D721Med (cell line): ENCODE measurements at regions not wholly inside any gene's neighbourhood (a gene's known extent, or its start where the extent isn't known, plus 50 kb on each side); places are given as distances from the start of the nearest gene placed in this dataset.

Experiments used
- DNase-seq: peaks from one replicate; pipeline ENCODE4 v3.0.0; 2011; ENCODE audit warnings: low spot score; ENCODE audit not compliant: insufficient read length
- FAIRE-seq: peaks from 2 replicates; lab custom pipeline; 2011; peaks lifted over from hg19 to GRCh38; lab: Jason Lieb, UNC
- TF ChIP-seq, protein P1 (sequence below): IDR thresholded peaks from 2 replicates; pipeline ENCODE4 v1.5.1; 2012; ENCODE audit warnings: mild to moderate bottlenecking, control low read depth; ENCODE audit not compliant: insufficient read depth; ENCODE audit errors: missing control alignments

DNA sequence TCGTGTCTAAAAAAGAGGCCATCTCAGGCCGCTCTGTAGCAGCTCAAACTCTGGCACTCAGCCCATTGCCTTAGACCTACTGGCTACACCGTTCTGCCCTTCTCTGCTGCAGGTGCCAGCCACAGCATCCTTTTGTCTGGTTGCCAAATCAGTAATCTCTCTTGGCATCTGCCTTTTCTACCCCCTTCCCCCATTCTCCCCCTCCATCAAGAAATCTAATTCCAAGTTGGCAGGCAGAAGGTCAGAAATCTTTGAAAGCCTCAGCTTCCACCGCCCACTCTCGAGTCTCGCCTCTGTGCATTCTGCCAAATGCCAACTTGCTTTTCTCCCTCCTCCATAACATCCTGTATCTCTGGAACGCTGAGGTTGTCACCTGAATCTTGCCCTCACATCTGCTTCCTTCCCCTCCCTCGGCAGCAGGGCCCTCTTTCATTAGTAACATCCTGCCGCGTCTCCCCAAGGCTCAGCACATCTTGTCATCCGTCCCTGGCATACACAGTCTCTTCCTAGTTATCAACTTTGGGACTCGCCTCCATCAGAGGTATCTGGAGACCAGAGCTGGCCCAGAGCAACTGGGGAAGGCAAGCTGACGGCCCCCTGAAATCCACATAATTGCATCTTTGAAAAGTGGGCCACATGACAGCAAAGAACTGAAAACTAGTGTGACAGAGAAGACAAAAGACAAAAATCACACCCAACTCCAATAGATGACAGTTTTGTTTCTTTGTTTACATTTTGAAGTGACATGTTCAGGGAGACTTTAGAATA, 312.0 kb upstream of the CCDC54 start:
- TF ChIP-seq, protein P1, sequence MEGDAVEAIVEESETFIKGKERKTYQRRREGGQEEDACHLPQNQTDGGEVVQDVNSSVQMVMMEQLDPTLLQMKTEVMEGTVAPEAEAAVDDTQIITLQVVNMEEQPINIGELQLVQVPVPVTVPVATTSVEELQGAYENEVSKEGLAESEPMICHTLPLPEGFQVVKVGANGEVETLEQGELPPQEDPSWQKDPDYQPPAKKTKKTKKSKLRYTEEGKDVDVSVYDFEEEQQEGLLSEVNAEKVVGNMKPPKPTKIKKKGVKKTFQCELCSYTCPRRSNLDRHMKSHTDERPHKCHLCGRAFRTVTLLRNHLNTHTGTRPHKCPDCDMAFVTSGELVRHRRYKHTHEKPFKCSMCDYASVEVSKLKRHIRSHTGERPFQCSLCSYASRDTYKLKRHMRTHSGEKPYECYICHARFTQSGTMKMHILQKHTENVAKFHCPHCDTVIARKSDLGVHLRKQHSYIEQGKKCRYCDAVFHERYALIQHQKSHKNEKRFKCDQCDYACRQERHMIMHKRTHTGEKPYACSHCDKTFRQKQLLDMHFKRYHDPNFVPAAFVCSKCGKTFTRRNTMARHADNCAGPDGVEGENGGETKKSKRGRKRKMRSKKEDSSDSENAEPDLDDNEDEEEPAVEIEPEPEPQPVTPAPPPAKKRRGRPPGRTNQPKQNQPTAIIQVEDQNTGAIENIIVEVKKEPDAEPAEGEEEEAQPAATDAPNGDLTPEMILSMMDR = no peak
- DNase-seq = no peak
- FAIRE-seq = no peak

DNA sequence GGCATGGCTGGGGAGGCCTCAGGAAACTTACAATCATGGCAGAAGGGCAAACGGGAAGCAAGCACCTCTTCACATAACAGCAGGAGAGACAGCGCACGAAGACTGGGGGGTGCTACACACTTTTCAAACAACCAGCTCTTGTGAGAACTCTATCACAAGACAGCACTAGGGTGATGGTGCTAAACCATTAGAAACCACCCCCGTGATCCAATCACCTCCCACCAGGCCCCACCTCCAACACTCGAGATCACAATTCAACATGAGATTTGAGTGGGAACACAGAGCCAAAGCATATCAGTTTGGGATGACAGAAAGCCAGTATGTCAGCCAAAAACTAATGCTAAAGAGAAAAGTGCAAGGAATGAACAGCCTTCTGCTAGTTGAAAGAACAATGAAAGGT, 309.8 kb upstream of the CCDC54 start:
- FAIRE-seq = no peak
- TF ChIP-seq, protein P1 = no peak
- no peak for DNase-seq

DNA sequence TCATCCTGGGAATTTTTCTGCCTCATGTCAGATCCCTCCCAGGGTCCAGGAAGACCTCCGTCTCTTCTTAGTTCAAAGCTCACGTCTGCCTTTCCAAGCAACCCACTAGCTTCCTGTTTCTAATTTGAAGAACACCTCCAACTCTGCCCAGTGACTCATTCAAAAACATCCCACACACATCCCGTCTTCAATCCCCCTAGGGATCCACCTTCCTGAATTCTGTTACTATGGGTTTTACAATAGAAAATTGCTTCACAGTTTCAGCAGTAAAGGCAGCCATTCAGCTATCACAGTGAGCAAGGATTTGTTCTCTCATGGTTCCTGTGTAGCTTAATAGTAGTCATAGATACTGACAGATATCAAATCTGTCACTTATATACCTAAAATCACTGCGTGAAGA, 308.3 kb upstream of the CCDC54 start:
- no peak for FAIRE-seq
- no peak for DNase-seq
- TF ChIP-seq, protein P1 = no peak

DNA sequence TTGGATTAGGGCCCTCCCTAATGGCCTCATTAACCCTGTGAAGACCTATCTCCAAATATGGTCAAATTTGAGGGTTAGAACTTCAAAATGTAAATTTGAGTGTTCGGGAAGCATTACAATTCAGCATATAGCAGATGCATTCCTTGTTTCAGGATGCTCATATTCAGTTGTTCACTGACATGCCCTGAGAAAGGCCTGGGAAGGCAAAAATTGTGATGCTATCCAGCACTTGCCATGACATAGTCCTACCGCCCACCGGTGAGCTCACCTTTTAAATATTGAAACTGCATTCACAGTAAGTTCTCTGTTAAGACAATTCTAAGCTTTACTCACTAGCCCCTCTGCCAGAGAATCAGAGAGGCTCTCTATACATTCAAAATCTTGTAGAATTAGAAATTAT, 300.3 kb upstream of the CCDC54 start:
- FAIRE-seq (no peak), DNase-seq (no peak)
- TF ChIP-seq, protein P1 = no peak

DNA sequence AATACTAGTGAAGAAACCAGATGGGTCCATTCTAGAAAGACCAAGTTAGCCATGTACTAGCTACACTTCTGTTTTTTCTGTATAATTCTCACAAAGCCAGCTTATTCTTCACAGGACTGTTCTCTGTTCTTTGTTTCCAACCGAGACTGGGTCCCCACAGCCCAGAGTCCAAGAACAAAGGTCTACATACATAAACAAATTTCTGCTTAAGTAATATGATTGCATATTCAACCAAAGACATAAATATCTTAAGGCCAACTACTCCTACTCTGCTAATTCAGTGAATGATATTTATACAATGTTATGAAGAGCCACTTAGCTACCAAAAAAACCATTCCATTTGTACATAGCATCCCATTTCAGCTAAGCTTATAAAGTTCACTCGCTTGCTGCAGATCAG, 299.8 kb upstream of the CCDC54 start:
- TF ChIP-seq, protein P1 = no peak
- FAIRE-seq (no peak), DNase-seq (no peak)

DNA sequence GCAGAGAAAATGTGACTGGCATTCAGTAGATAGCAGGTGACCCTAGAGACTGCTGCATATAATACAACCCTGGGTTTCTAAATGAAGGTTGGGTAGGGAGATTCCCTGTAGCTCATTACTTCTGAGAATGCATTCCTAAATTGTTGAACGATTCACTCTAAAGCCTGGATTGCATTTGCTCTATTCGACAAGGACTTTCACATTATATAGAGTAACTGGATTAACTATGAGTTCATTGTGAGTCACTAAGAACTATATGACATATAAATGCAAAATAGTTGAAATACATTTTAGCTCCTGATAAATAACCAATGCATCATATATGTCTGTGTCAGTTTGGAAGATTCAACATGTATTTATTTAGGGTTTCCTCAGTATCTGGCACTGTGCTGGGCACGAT, 294.7 kb upstream of the CCDC54 start:
- FAIRE-seq = no peak
- TF ChIP-seq, protein P1 = no peak
- DNase-seq = no peak

DNA sequence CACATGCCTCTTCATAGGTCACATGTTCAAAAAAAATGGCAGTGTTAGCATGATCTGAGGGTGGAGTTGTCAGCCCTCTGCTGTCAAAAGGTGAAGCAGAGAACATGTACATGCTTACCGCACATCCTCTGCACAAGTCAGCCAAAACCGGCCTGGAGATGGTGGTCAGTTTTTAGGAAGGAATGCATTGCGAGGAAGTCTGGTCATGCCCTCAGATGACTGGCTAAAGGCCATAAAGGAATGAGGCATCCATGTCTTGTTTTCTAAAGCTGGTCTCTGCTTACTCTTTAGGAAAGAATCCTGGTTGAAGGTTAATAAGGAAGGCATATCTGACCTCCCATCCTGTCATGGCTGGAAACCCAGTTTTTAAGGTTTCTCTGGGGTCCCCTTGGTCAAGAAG, 292.0 kb upstream of the CCDC54 start:
- FAIRE-seq = no peak
- no peak for DNase-seq
- TF ChIP-seq, protein P1 = no peak
